Caco-2 (cell line): ENCODE measurements at regions not wholly inside any gene's neighbourhood (a gene's known extent, or its start where the extent isn't known, plus 50 kb on each side); places are given as distances from the start of the nearest gene placed in this dataset.

Source experiments
- BruUV-seq: library from RNA; stranded (reverse); fragments of 400-500 nt; replicated peaks from 2 replicates; lab custom pipeline; 2021; lab: Mats Ljungman, UMichigan
- CTCF ChIA-PET: fragments of 300-600 bp; sonication (Branson Sonifier 250); formaldehyde crosslinking; loops from one replicate; lab custom pipeline; 2022; ENCODE audit warnings: antibody characterized with exemption; lab: Charles Lee
- POLR2A ChIA-PET: fragments of 300-600 bp; sonication (Branson Sonifier 250); formaldehyde crosslinking; loops from one replicate; lab custom pipeline; 2022; ENCODE audit warnings: antibody characterized with exemption; lab: Charles Lee
- DNase-seq, 2 experiments: peaks; one replicate each; pipeline versions ENCODE4 v3.0.0 to v3.0.0-alpha.2; 2020 to 2022
- H3K27me3 ChIP-seq: replicated peaks from 2 replicates; pipeline ENCODE4 v1.6.0; 2011; ENCODE audit warnings: low read length; ENCODE audit not compliant: control insufficient read depth, insufficient read depth
- H3K36me3 ChIP-seq: 2 replicates; pipeline ENCODE4 v1.5.1; 2011; ENCODE audit warnings: low read length; ENCODE audit not compliant: control insufficient read depth, insufficient read depth
- H3K4me1 ChIP-seq: fragments of 250-450 bp; sonication (Bioruptor Pico); 2 replicates; pipeline ENCODE4 v1.5.1; 2020; ENCODE audit warnings: mild to moderate bottlenecking
- H3K4me3 ChIP-seq: 2 replicates; pipeline ENCODE4 v1.5.1; 2011; ENCODE audit warnings: low read depth, mild to moderate bottlenecking, control low read depth, low read length
- H3K9me3 ChIP-seq: fragments of 250-450 bp; sonication (Bioruptor Pico); 2 replicates; pipeline ENCODE4 v1.5.1; 2020; ENCODE audit warnings: mild to moderate bottlenecking, moderate library complexity
- H3K27ac Mint-ChIP-seq: one replicate; pipeline ENCODE4 v1.8.0; 2022; ENCODE audit warnings: mixed read lengths; ENCODE audit not compliant: unreplicated experiment
- H3K27me3 Mint-ChIP-seq: one replicate; pipeline ENCODE4 v1.8.0; 2022; ENCODE audit warnings: mixed read lengths; ENCODE audit not compliant: insufficient read depth, unreplicated experiment
- H3K36me3 Mint-ChIP-seq: one replicate; pipeline ENCODE4 v1.8.0; 2022; ENCODE audit warnings: mild to moderate bottlenecking, mixed read lengths; ENCODE audit not compliant: insufficient read depth, unreplicated experiment
- H3K4me1 Mint-ChIP-seq: one replicate; pipeline ENCODE4 v1.8.0; 2022; ENCODE audit warnings: low read depth, mixed read lengths; ENCODE audit not compliant: unreplicated experiment
- H3K4me3 Mint-ChIP-seq: one replicate; pipeline ENCODE4 v1.8.0; 2022; ENCODE audit warnings: mild to moderate bottlenecking, moderate library complexity, mixed read lengths; ENCODE audit not compliant: unreplicated experiment
- H3K9me3 Mint-ChIP-seq: one replicate; pipeline ENCODE4 v1.8.0; 2022; ENCODE audit warnings: mixed read lengths; ENCODE audit not compliant: unreplicated experiment
- intact Hi-C: fragments of 100-400 bp; cut with micrococcal nuclease; formaldehyde crosslinking; loops from one replicate; pipeline ENCODE4 v1.10.0; 2022; ENCODE audit not compliant: unreplicated experiment
- TF ChIP-seq, protein P1 (sequence below), 2 experiments: fragments of 200-600 bp in 1 of 2; IDR thresholded peaks; 1 replicate in 1 of 2; 2 replicates in 1 of 2; pipeline versions ENCODE4 v1.5.1 to v1.8.0; 2011 to 2022; ENCODE audit warnings: antibody characterized with exemption in 1 of 2, control low read depth in 1 of 2, inconsistent platforms in 1 of 2, low read depth in 1 of 2, low read length in 1 of 2, mild to moderate bottlenecking in 1 of 2, moderate library complexity in 1 of 2; ENCODE audit not compliant: insufficient read depth in 1 of 2, severe bottlenecking in 1 of 2, unreplicated experiment in 1 of 2

- intact Hi-C loops = no loop called here
- ChIA-PET CTCF (no interaction called here), POLR2A (no interaction called here)
- H3K9me3 Mint-ChIP-seq = no peaks in the 10 kb centered on the region
- H3K27ac Mint-ChIP-seq = no peak overlapping the region
- no peaks in the 10 kb centered on the region for H3K36me3 ChIP-seq
- H3K36me3 Mint-ChIP-seq = no peaks in the 10 kb centered on the region
- no peak for DNase-seq
- H3K4me1 ChIP-seq = peaks cover 12% of the 10 kb centered on the region
- no peaks in the 10 kb centered on the region for H3K27me3 Mint-ChIP-seq
- H3K9me3 ChIP-seq = no peaks in the 10 kb centered on the region
- no peak overlapping the region for H3K4me3 Mint-ChIP-seq
- H3K27me3 ChIP-seq = no peaks in the 10 kb centered on the region
- no peak overlapping the region for H3K4me3 ChIP-seq
- no peaks in the 10 kb centered on the region for H3K4me1 Mint-ChIP-seq
- no TSS peak for BruUV-seq
- TF ChIP-seq, protein P1, sequence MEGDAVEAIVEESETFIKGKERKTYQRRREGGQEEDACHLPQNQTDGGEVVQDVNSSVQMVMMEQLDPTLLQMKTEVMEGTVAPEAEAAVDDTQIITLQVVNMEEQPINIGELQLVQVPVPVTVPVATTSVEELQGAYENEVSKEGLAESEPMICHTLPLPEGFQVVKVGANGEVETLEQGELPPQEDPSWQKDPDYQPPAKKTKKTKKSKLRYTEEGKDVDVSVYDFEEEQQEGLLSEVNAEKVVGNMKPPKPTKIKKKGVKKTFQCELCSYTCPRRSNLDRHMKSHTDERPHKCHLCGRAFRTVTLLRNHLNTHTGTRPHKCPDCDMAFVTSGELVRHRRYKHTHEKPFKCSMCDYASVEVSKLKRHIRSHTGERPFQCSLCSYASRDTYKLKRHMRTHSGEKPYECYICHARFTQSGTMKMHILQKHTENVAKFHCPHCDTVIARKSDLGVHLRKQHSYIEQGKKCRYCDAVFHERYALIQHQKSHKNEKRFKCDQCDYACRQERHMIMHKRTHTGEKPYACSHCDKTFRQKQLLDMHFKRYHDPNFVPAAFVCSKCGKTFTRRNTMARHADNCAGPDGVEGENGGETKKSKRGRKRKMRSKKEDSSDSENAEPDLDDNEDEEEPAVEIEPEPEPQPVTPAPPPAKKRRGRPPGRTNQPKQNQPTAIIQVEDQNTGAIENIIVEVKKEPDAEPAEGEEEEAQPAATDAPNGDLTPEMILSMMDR (IDR thresholded peaks at IDR 0.05; ENCODE audit: insufficient read depth in 1 of 2, low read depth in 1 of 2, low read length in 1 of 2, severe bottlenecking in 1 of 2, unreplicated experiment in 1 of 2) = no peak
Measured at GRCh38 chr9:21681641-21682040, 120.8 kb upstream of the MTAP start.

DNA sequence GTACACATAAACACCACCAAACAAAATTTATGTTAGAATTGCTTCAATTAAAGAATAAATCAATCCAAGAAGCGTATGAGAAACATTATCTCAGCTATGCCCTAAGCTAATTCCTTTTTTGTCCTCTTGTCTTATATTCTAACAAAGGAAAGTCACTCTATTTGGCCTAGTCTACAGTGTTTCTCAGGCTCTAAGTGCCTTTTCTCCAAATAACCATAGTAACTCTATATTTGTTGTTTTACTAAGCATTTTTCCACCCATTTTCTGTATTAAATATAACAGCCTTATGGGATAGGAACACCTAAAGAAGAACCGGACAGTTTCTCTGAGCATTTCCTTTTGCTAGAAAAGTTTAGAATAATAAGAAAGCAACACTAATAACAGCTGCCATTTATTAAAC, 120.1 kb upstream of the MTAP start:
- Mint-ChIP-seq H3K27ac (no peak overlapping the region), H3K36me3 (no peaks in the 10 kb centered on the region), H3K4me3 (no peak overlapping the region), H3K27me3 (no peaks in the 10 kb centered on the region), H3K9me3 (no peaks in the 10 kb centered on the region), H3K4me1 (no peaks in the 10 kb centered on the region)
- BruUV-seq = no TSS peak
- H3K9me3 ChIP-seq = no peaks in the 10 kb centered on the region
- TF ChIP-seq, protein P1 (IDR thresholded peaks at IDR 0.05; ENCODE audit: insufficient read depth in 1 of 2, low read depth in 1 of 2, low read length in 1 of 2, severe bottlenecking in 1 of 2, unreplicated experiment in 1 of 2) = no peak
- ChIA-PET POLR2A (no interaction called here), CTCF (no interaction called here)
- intact Hi-C loops = no loop called here
- H3K36me3 ChIP-seq = no peaks in the 10 kb centered on the region
- H3K27me3 ChIP-seq = no peaks in the 10 kb centered on the region
- no peak overlapping the region for H3K4me3 ChIP-seq
- DNase-seq = no peak
- H3K4me1 ChIP-seq = peaks cover 12% of the 10 kb centered on the region

DNA sequence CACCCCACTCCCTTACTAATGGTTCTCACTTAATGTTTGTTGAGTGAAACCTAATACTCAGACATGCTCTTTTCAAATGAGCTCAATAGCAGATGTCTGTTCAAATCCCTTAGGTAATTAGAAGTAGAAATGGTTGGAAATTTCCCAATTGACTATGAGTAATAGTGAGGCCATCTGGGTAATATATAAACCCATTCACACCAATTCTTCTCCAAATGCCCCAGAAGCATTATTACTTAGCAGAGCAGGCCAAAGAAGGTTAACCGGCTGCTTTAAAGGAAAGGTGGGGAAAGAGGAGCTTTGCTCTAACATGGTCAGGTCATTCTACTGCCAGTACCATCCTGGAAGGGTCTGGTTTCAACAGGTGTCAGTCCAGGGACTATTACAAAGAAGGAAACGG, 119.5 kb upstream of the MTAP start:
- H3K36me3 Mint-ChIP-seq = no peaks in the 10 kb centered on the region
- H3K9me3 Mint-ChIP-seq = no peaks in the 10 kb centered on the region
- POLR2A ChIA-PET = no interaction called here
- Histone ChIP-seq H3K4me1 (peaks cover 12% of the 10 kb centered on the region), H3K36me3 (no peaks in the 10 kb centered on the region), H3K27me3 (no peaks in the 10 kb centered on the region), H3K9me3 (no peaks in the 10 kb centered on the region), H3K4me3 (no peak overlapping the region)
- no peaks in the 10 kb centered on the region for H3K4me1 Mint-ChIP-seq
- TF ChIP-seq, protein P1 (IDR thresholded peaks at IDR 0.05; ENCODE audit: insufficient read depth in 1 of 2, low read depth in 1 of 2, low read length in 1 of 2, severe bottlenecking in 1 of 2, unreplicated experiment in 1 of 2) = no peak
- CTCF ChIA-PET = no interaction called here
- BruUV-seq = no TSS peak
- no peak overlapping the region for H3K4me3 Mint-ChIP-seq
- intact Hi-C loops = no loop called here
- H3K27me3 Mint-ChIP-seq = no peaks in the 10 kb centered on the region
- no peak for DNase-seq
- H3K27ac Mint-ChIP-seq = no peak overlapping the region
